Activated naive CD4-positive, alpha-beta T cell treated with anti-CD3 and anti-CD28 coated beads, Interleukin-2, amount 50 U/mL, for 16 hours (primary cell): ENCODE measurements at regions not wholly inside any gene's neighbourhood (a gene's known extent, or its start where the extent isn't known, plus 50 kb on each side); places are given as distances from the start of the nearest gene placed in this dataset.

Experiments
- DNase-seq: peaks from one replicate; pipeline ENCODE4 v3.0.0-alpha.2; 2020

GRCh38 chr1:98104289-98104688 lies 183.5 kb upstream of the DPYD start:
- no peak for DNase-seq

GRCh38 chr1:98103617-98104285 lies 182.9 kb upstream of the DPYD start:
- no peak for DNase-seq

- no peak for DNase-seq
These were observed 181.7 kb upstream of the DPYD start for GRCh38 chr1:98102345-98103030.

- no peak for DNase-seq
These were observed 180.5 kb upstream of the DPYD start for GRCh38 chr1:98101364-98101763.

GRCh38 chr1:98099501-98099900 lies 178.7 kb upstream of the DPYD start:
- no peak for DNase-seq

GRCh38 chr1:98098473-98098872 lies 177.6 kb upstream of the DPYD start:
- DNase-seq: no peak

- DNase-seq: no peak
These were observed 169.5 kb upstream of the DPYD start for GRCh38 chr1:98090351-98090750.

- no peak for DNase-seq
These were observed 167.5 kb upstream of the DPYD start for GRCh38 chr1:98088381-98088780.

- DNase-seq: no peak
These were observed 166.1 kb upstream of the DPYD start for GRCh38 chr1:98086796-98087441.

- no peak for DNase-seq
These were observed 165.3 kb upstream of the DPYD start for GRCh38 chr1:98086156-98086555.

- no peak for DNase-seq
These were observed 163.4 kb upstream of the DPYD start for GRCh38 chr1:98084188-98084587.

GRCh38 chr1:98081944-98082343 lies 161.1 kb upstream of the DPYD start:
- no peak for DNase-seq

GRCh38 chr1:98078596-98078995 lies 157.8 kb upstream of the DPYD start:
- DNase-seq: no peak

GRCh38 chr1:98077691-98078090 lies 156.9 kb upstream of the DPYD start:
- DNase-seq: no peak

- DNase-seq: no peak
These were observed 154.8 kb upstream of the DPYD start for GRCh38 chr1:98075626-98076025.

GRCh38 chr1:98073823-98074222 lies 153.0 kb upstream of the DPYD start:
- no peak for DNase-seq

GRCh38 chr1:98073106-98073505 lies 152.3 kb upstream of the DPYD start:
- DNase-seq: no peak

- DNase-seq: no peak
These were observed 151.2 kb upstream of the DPYD start for GRCh38 chr1:98072047-98072446.

GRCh38 chr1:98068016-98068415 lies 147.2 kb upstream of the DPYD start:
- no peak for DNase-seq

- no peak for DNase-seq
These were observed 146.1 kb upstream of the DPYD start for GRCh38 chr1:98066911-98067310.

- no peak for DNase-seq
These were observed 138.8 kb upstream of the DPYD start for GRCh38 chr1:98059620-98060019.

- DNase-seq: no peak
These were observed 137.8 kb upstream of the DPYD start for GRCh38 chr1:98058676-98059075.

GRCh38 chr1:98057236-98057910 lies 136.5 kb upstream of the DPYD start:
- no peak for DNase-seq

- no peak for DNase-seq
These were observed 135.9 kb upstream of the DPYD start for GRCh38 chr1:98056781-98057180.
